NCI-H2081 (cell line): ENCODE measurements at regions not wholly inside any gene's neighbourhood (a gene's known extent, or its start where the extent isn't known, plus 50 kb on each side); places are given as distances from the start of the nearest gene placed in this dataset.
"Not testable (repeated sequence)": the region's sequence is repeated elsewhere in the genome, so short reads cannot be mapped to it uniquely, and the experiment has no call there.

ENCODE experiments used
- DNase-seq, 2 experiments: peaks; one replicate each; lab custom pipeline; 2025; lab: John Stamatoyannopoulos, UW

DNA sequence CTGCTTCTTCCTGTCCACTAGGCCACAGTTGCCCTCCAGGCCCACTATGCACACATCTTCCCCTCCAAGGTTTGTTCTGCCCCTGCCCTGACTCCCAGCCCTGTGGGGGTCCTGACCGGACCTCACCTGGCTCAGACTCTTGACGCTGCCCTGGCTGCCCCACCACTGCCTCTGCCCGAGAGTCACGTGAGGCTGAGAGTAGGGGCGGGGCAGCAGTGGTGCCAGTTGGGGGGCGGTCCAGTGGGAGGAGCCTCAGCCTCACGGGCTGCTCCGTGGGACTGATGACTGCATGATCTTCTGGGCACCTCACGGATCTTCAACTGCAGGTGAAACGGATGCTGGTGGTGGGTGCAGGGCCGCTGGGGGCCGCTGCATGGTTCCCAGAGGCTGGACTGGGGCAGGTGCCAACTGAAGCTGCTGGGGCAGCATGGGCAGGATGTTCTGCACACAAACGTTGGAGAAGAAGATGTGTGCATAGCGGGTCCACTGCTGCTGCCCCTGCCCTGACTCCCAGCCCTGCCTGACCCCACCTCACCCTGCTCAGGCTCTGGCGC is 77.6 kb downstream of the HHIPL2 start:
- not testable (repeated sequence) for DNase-seq

DNA sequence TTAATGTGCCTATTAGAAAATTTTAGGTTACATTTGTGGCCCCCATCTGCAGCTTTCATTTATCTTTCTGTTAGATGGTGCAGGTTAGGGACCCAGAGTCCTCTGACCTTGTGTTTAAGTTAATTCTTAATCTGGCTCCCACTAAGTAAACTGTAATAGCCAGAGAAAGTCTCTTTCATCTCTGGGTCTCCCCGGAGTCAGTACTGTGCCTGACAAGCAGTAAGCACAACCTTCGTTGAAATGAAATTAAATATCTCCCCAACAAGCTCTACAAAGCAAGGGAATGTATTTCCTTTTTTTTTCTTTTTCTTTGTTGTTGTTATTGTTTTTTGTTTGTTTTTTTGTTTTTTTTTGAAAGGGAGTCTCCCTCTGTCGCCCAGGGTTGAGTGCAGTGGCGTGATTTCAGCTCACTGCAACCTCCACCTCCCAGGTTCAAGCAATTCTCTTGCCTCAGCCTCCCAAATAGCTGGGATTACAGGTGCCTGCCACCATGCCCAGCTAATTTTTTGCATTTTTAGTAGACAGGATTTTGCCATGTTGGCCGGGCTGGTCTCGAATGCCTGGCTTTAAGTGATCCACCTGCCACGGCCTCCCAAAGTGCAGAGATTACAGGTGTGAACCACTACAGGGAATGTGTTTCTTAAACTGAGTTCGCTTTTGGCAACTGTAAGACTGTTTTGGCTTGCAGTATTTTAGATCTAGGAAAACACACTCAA is 81.6 kb downstream of the HHIPL2 start:
- no peak for DNase-seq

DNA sequence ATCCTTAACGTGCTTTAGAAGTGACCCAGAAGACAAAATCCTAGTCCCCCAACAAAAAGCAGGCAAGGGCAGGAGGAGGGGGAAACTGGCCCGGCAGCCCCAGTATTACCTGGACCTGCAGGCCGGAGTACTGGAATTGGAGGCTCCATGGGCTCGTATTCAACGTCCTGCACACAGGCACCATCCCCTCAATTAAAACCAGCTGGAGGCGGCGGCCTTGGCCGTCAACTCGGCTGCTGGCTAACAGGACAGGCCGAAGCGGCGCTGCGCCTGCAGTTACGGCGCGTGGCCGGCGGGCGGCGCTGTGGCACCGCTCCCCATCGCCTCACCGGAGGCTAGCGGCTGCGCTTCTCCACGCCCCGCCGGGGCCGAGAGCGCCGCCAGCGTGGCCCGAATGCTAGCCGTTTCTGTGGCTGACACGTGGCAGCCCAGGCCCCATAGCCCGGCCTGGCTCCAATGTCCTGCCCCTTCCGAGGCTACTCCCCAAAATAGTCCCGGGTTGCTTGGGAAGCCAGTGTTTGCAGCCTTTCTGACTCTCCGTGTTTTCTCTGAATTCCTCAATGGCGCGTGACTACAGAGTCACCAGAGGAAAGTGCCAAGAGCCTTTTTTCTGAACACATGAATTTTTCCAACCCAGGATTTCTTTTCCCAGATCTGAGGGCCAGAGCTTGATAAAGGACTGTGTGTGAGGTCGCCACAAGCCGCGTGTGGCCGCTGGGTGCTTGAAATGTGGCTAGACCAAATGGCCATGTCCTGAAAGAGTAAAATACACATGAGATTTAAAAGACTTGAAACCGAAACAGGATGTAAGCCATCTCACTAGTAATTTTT is 82.5 kb downstream of the HHIPL2 start:
- peak; percentile 82 to 92 for DNase-seq

DNA sequence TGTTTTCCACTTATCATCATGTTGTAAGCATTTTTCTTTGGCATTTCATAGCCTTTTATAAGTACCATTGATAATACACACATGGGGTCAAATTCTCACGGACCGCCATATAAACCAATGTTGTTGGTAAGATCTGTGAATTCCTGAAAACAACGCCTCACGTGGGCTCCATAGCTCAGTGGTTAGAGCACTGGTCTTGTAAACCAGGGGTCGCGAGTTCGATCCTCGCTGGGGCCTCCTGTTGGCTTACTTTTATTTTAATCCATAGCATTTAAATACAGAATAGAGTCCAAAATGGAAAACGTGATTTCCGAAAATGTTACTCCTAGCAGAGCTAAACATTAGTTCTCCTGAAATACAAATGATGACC is 83.1 kb downstream of the HHIPL2 start:
- DNase-seq = peak; percentile 81 to 84

DNA sequence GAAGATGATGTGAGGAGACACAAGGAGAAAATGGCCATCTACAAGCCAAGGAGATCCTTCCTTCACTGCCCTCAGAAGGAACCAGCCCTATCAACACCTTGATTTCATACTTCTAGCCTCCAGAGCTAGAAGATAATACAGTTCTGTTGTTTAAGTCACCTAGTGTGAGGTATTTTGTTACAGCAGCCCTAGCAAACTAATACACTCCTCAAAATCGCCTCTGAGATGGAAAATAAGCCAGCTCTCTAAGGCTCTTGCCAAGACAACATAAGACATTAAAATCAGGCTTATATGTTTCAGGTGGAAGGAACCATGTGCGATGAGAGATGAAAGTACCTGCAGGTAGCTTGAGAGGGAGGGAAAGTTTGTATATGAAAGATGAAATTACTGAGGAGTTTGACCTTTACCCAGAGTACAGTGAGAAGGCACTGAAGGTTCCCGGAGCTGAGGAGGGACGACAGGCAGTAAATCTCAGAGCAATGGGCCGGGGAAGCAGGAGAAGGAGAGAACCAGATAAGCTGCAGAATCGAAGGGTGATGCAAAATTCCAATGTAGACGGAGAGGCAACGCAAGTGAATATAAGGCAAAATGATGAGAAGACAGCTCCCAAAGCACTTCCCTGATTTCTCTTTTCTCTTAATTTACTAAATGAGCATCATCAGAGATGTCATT is 84.7 kb downstream of the HHIPL2 start:
- DNase-seq = no peak

DNA sequence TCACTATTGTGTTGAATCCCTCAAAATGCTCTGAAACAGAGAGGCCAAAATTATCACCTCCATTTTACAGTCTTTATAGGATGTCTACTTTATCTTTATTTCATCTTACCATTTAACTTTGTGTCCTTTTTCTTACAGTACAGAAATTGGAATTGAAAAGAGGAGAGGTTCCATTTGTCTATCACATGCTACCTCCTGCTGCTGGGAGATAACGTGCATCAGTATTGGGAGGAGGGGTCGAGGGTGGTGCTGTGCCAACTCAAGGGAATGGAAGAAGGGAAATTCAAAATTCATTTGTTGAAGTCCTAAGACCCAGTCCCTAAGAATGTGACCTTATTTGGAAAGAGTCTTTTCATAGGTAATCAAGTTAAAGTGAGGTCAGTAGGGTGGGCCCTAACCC is 85.3 kb downstream of the HHIPL2 start:
- no peak for DNase-seq

DNA sequence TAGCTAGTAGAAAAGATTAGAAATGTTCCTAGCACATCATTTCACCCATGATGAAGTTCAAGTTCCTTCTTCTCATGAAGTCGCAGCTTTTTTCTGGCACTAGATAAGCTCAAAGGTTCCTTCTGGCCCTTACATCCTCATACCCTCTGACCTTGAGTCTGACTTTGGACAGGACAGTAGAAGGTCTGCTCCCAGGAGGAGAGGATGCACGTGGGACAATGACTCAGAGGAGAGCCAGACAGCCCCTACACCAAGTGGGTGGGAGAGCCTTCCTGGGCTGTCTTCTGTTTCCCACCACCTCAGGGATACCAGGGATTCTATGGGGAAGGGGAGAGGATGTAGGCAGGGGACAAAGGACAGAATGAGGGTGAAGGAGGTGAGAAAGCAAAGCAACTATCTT is 86.0 kb downstream of the HHIPL2 start:
- no peak for DNase-seq

DNA sequence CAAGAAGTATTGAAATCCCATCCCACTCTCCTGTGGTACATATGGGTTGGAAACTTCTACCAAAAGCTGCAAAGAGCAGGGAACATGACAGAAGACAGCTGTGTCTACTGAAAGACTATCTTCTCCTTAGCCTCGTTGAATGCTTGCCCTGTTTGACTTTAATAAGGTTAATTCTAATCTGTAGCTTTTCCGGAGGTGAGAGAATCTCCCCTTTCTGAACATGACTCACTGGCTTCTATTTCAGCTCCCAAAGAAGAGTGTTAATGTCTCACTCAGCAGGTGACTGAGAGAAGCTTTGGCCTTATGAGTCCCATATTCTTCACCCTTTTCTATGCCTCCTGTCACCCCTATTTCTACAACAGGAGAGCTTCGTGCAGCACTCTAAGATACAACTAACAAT is 88.3 kb downstream of the HHIPL2 start:
- DNase-seq = no peak

DNA sequence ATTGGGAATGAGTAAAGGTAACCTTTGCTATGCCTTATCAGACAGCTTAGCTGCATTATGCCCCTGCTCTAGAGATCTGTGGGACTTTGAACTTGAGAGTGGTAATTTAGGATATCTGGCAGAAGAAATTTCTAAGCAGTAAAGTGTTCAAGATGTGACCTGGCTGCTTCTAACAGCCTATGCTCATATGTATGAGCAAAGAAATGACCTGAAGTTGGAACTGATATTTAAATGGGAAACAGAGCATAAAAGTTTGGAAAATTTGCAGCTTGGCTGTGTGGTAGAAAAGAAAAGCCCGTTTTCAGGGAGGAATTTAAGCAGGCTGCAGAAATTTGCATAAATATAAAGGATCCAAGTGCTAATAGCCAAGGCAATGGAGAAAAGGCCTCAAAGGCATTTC is 90.4 kb downstream of the HHIPL2 start:
- DNase-seq = no peak

DNA sequence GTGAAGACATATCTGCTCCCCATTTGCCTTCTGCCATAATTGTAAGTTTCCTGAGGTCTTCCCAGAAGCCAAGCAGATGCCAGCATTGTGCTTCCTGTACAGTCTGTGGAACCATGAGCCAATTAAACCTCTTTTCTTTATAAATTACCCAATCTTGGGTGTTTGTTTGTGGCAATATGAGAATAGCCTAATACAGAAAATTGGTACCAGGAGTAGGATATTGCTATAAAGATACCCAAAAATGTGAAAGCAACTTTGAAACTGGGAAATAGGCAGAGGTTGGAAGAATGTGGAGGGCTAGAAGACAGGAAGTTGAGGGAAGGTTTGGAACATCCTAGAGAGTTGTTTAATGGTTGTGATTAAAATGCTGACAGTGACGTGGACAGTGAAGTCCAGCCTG is 90.8 kb downstream of the HHIPL2 start:
- DNase-seq = no peak

DNA sequence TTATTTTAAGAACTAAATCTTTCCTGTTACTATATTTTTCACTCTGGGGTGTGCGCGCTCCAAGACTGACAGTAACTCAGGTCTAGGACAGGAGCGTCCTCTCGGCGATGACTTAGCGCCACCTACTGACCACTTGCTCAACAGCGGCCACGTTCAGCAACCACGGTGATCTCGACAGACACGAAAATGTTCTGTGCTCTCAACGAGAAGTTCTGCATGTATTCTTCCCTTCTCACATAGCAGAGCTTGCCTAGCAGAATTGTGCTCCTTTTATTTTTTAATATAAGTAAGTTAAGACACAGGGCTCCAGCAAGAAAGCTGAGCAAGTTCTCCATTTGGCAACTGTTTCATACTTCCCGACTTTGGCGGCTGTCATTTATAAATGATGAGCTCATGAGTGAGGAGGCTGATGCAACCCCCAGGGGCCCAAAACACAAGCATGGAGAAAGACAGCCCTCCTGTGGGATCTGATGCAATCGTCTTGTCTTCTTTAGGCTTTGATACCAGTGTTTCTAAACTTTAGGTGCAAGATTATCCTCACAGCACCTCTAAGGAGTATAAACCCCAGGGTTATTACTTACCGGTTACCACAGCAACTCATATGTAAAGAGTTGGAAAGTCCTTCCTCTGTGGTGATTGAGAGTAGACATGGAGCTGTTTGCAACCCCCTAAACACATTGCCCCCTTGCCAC is 92.6 kb downstream of the HHIPL2 start:
- peak; percentile 78 to 80 for DNase-seq

DNA sequence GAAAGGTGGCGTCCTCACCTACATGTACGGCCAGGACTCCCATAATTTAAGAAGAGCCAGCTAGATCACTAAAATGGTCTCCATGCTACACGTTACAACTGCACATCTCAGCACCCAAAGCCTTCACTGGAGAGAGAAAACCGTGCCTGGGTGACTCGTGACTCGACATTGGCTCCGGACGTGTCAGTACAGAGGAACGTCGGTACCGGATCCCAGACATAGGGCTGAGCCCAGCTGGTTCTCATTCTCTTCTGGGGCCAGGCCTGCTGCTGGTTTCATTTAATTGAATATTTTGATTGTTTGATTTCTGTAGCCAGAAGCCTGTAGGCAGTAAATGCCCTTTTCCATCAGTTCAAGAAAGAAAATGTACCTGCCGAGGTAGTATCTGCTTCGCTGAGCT is 93.1 kb downstream of the HHIPL2 start:
- no peak for DNase-seq

DNA sequence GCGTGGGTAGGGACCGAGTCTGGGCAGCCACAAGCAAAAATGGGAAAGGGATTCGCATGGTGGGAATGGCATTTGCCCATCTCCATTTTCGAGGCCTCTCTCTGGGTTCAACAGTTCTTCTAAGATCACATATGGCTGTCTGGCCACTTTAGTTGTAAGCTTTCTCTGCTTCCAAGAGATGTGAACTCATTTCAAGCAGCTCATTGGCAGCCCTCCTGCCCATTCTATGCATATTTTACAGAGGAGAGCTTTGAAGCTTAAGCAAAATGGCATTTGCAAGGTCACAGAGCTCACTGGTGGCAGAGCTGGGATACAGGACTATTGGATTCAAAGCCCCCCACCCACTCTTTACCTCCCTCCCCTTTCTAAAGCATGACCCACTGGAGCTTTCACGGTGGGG is 93.7 kb downstream of the HHIPL2 start:
- no peak for DNase-seq

DNA sequence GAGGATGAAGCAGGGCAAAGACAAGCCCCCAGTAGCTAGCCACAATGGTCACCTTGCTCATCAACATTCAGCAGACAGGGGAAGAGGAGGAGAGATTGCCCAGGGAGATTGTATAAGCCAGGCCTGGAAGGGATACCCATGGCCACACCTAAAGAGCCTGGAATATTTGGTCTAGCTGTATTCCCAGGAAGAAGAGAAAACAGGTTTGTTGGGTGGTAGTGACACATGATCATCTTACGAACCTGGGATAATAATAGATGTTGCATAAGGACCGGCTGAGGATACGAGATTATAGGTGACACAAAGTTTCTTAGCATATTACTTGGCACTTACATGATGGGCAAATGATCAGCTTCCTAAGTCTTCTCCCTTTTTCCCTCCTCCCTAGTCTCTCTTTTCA is 95.9 kb downstream of the HHIPL2 start:
- no peak for DNase-seq

DNA sequence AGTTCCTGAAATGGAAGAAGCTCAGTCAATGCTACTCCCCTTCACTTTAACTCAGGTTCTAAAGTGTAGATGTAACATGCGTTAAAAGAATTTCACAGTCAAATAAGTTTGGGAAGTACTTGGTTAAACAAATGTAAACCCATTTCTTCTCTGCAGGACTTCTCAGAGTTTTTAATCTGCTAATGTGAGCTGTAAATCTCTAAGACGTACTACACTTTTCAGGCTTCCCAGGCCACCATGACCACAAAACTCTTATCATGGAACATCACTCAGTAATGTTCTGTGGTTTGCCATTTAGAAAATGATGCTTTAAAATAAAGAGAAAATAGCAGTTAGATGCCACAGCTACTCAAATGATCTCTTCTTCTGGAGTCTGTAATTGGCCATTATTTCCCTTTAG is 104.3 kb downstream of the HHIPL2 start:
- DNase-seq = no peak

DNA sequence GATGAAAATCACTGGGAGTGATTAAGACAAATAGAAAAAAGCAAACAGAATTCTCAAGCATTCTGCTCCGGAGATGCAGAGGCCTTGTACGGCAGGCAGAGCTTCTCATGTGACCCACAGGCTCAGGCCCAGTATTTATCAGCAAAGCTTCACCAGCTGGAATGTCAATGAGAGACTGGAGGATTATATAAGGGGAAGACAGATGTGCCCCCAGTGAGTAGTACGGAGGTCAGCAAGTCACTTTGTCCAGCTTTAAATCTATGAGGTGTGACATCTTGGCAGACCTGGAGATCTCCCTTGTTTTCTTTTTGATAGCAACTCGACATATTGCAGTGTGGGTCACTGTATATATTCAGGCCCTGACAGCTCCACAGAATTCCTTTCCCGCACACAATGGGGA is 106.8 kb downstream of the HHIPL2 start:
- DNase-seq = no peak

DNA sequence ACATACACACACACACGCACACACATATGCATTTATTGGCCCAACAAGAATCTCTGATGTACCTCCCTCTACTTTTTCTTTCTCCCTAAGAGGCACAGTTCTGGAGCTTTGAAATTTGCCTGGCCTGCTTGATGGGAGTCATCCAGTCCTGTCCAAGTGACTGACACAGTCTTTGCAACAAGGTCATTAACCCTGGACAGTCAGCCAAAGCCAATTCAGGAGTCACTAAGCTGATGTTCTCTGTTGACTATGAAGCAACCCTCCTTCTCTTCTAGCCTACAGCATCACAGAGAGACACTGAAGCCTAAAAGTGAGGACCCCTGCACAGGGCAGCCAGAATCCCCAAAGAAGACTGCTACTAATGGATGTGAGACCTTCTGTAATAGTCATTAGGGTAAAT is 123.1 kb downstream of the HHIPL2 start:
- no peak for DNase-seq

DNA sequence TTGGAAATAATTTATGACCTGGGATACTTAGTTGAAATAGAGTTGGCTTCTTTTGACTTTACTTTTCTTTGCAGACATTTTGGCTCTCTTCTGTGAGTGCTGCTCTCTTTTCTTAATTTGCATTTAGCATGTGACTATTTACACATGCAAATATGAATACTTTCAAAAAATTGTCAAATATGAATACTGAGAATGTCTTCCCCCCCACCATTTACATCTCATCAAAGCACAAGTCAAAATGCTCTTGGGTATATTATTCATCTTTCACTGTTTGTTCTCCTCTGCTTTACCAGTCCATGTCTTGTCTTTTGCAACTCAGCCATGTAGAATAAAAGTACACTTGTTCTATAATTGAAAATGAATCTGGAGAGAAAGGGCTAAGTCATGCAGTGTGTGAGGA is 126.5 kb downstream of the HHIPL2 start:
- no peak for DNase-seq

DNA sequence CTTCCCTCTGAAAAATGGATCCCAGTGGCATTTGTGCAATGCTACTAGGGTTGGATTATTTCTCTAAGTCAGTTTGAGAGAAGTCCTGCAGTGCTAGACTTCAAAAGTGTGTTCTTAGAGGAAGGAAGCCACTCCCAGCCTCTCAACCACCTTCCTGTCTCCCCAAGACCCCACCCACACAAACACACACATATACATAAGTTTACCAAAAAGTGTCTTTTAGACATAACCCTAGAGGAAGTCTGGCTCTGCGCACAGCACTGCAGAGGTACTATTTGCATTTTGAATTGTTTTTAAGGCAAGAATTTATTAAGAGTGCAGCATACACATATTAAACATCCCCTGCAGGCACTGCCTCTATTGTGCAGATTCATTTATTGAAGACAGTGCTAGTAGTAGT is 127.3 kb downstream of the HHIPL2 start:
- no peak for DNase-seq

DNA sequence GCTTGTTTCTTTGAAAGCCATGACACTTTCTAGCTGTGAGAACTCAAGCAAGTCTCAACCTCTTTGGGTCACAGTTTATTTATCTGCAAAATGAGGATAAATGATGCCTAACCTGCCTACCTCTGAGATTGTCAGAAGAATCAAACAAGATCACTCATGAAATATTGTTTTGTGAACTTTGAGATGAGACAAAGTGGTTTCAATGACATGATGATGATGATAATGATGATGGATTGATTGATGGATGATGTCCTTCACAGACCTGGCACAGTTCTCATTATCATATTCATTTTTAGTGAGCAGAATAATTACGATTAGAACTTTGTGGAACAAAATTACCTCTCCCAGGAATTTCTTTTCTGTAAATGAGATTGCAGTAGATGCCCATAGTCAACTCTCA is 129.2 kb downstream of the HHIPL2 start:
- DNase-seq = no peak

DNA sequence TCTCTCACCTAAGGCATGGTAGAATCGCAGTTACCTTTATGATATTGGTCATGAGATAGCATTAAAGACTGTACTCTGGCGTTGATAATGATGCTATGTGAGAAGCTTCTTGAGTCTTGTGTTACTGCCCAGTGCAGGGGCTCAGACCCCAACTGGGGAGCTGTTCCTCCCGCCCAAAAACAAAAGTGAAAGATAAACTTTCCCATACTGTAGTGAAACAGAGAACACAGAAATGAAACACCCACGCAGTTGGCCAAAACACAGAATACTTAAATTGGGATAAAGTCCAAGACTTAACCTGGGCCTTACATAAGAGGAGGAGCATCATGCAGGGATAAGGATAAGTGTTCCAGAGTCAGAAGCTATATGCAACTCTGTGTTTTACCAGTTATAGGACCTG is 130.6 kb downstream of the HHIPL2 start:
- no peak for DNase-seq
